Epithelial cell of proximal tubule (primary cell): ENCODE measurements at regions not wholly inside any gene's neighbourhood (a gene's known extent, or its start where the extent isn't known, plus 50 kb on each side); places are given as distances from the start of the nearest gene placed in this dataset.

Experiments
- DNase-seq: peaks from one replicate; pipeline ENCODE4 v3.0.0-alpha.2; 2011; ENCODE audit warnings: low read depth
- H3K4me3 ChIP-seq: 2 replicates; pipeline ENCODE4 v1.5.1; 2011; ENCODE audit warnings: low read depth, mild to moderate bottlenecking, low read length
- CTCF ChIP-seq: conservative IDR thresholded peaks from 2 replicates; pipeline ENCODE4 v1.5.1; 2012; ENCODE audit warnings: low read depth, mild to moderate bottlenecking, low read length

GRCh38 chr6:131424016-131424415 is 149.0 kb upstream of the ARG1 start:
- no peak for TF ChIP-seq CTCF
- DNase-seq, result no peak
- H3K4me3 ChIP-seq, result no peak overlapping the region

GRCh38 chr6:131424475-131424874 is 148.6 kb upstream of the ARG1 start:
- H3K4me3 ChIP-seq, result no peak overlapping the region
- DNase-seq, result no peak
- TF ChIP-seq CTCF, result no peak

- H3K4me3 ChIP-seq, result no peak overlapping the region
- no peak for TF ChIP-seq CTCF
- DNase-seq, result no peak
These were observed 145.5 kb upstream of the ARG1 start for GRCh38 chr6:131427434-131428058.

- no peak for DNase-seq
- H3K4me3 ChIP-seq, result no peak overlapping the region
- TF ChIP-seq CTCF, result no peak
These were observed 142.5 kb upstream of the ARG1 start for GRCh38 chr6:131430531-131430930.

- DNase-seq, result no peak
- TF ChIP-seq CTCF, result no peak
- no peak overlapping the region for H3K4me3 ChIP-seq
These were observed 141.3 kb upstream of the ARG1 start for GRCh38 chr6:131431718-131432117.

- DNase-seq, result no peak
- no peak overlapping the region for H3K4me3 ChIP-seq
- TF ChIP-seq CTCF, result no peak
These were observed 139.1 kb upstream of the ARG1 start for GRCh38 chr6:131433927-131434326.

GRCh38 chr6:131436358-131436757 is 136.7 kb upstream of the ARG1 start:
- no peak for TF ChIP-seq CTCF
- DNase-seq, result no peak
- H3K4me3 ChIP-seq, result no peak overlapping the region
